Mesendoderm (in vitro differentiated cells): ENCODE measurements at regions not wholly inside any gene's neighbourhood (a gene's known extent, or its start where the extent isn't known, plus 50 kb on each side); places are given as distances from the start of the nearest gene placed in this dataset.

ENCODE experiments used
- DNase-seq: peaks from one replicate; pipeline ENCODE4 v3.0.0; 2013
- H2AK5ac ChIP-seq: 2 replicates; pipeline ENCODE4 v1.6.1; 2013; ENCODE audit warnings: low read length, inconsistent platforms
- H2BK120ac ChIP-seq: 2 replicates; pipeline ENCODE4 v1.6.1; 2013; ENCODE audit warnings: low read depth, mild to moderate bottlenecking, low read length, moderate library complexity, mixed read lengths
- H2BK15ac ChIP-seq: replicated peaks from 2 replicates; pipeline ENCODE4 v1.6.1; 2013; ENCODE audit warnings: low read depth, mild to moderate bottlenecking, moderate library complexity
- H2BK5ac ChIP-seq: 2 replicates; pipeline ENCODE4 v1.6.1; 2013; ENCODE audit warnings: low read length, inconsistent platforms
- H3K18ac ChIP-seq: 2 replicates; pipeline ENCODE4 v1.6.1; 2013; ENCODE audit warnings: mild to moderate bottlenecking, low read length, mixed read lengths
- H3K23ac ChIP-seq: one replicate; pipeline ENCODE4 v1.6.1; 2013; ENCODE audit warnings: low read length
- H3K27ac ChIP-seq: 2 replicates; pipeline ENCODE4 v1.5.1; 2013; ENCODE audit warnings: low read depth, mild to moderate bottlenecking, inconsistent platforms, low read length, moderate library complexity
- H3K27me3 ChIP-seq: 2 replicates; pipeline ENCODE4 v1.6.1; 2013; ENCODE audit warnings: low read length, control low read depth, mild to moderate bottlenecking, inconsistent platforms; ENCODE audit not compliant: insufficient read depth, poor library complexity
- H3K36me3 ChIP-seq: 2 replicates; pipeline ENCODE4 v1.6.1; 2013; ENCODE audit warnings: low read length, inconsistent platforms; ENCODE audit not compliant: control insufficient read depth, insufficient read depth
- H3K4ac ChIP-seq: one replicate; pipeline ENCODE4 v1.6.1; 2013; ENCODE audit warnings: low read depth, mild to moderate bottlenecking, low read length, moderate library complexity
- H3K4me1 ChIP-seq: 2 replicates; pipeline ENCODE4 v1.6.1; 2013; ENCODE audit warnings: low read depth, low read length, inconsistent platforms; ENCODE audit not compliant: control insufficient read depth
- H3K4me2 ChIP-seq: 2 replicates; pipeline ENCODE4 v1.6.1; 2013; ENCODE audit warnings: low read length
- H3K4me3 ChIP-seq: 2 replicates; pipeline ENCODE4 v1.5.1; 2013; ENCODE audit warnings: mild to moderate bottlenecking, low read length
- H3K56ac ChIP-seq: one replicate; pipeline ENCODE4 v1.6.1; 2013; ENCODE audit warnings: low read length
- H3K79me1 ChIP-seq: 2 replicates; pipeline ENCODE4 v1.6.1; 2013; ENCODE audit warnings: low read length, inconsistent platforms
- H3K79me2 ChIP-seq: 2 replicates; pipeline ENCODE4 v1.6.1; 2013; ENCODE audit warnings: mild to moderate bottlenecking, low read length; ENCODE audit not compliant: control insufficient read depth, insufficient read depth
- H3K9ac ChIP-seq: 2 replicates; pipeline ENCODE4 v1.6.1; 2013; ENCODE audit warnings: low read length, inconsistent platforms
- H4K5ac ChIP-seq: one replicate; pipeline ENCODE4 v1.6.1; 2013; ENCODE audit warnings: low read length
- H4K8ac ChIP-seq: one replicate; pipeline ENCODE4 v1.6.1; 2013; ENCODE audit warnings: low read depth, mild to moderate bottlenecking, control low read depth, low read length, moderate library complexity
- WGBS: extraction: QIAGEN DNeasy Blood & Tissue Kit; methylation state at CpG from one replicate; pipeline ENCODE4 v1.1.7; 2013; ENCODE audit warnings: low lambda C conversion rate, missing lambda C conversion rate; ENCODE audit not compliant: insufficient coverage; ENCODE audit errors: extremely low coverage; 5-methylcytosine and 5-hydroxymethylcytosine counted together

DNA sequence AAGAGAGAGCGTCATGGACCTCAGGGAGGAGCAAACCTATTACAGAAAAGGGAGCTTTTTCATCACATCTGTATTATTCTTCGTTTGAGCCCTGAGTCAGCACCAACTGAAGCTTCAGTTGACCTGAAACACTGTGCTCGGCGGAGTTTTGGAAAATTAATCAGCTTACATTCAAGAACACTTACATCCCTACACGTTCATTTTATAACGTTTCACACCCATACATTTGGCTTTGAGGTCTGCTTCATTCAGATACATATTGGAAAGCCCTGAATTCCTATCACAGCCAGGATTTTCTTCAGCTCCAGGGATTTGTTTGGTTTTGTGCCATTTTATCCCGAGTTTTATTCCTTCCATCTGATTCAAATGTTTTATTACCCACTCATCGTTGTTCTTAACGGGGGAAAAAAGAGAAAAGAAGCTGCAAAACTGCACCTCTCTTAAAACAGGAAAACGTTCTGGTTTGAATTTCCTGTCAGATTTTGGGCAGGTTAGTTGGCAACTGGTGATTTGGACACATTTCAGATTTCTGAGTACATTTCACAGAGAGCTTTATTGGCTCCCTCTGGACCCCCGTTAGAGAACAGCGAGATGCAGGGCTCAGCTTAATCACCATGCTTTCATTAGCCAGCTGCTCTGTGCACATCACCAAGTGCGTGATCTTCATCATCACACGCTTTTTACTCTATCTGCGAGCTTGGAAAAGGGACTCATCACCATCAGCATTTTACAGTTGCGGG lies 88.8 kb downstream of the CDC42EP3 start:
- Histone ChIP-seq H3K4me3 (no peak overlapping the region), H3K4me2 (no peak overlapping the region), H2AK5ac (no peak overlapping the region), H4K5ac (no peak overlapping the region), H3K79me1 (no peaks in the 10 kb centered on the region), H3K36me3 (no peaks in the 10 kb centered on the region), H3K27me3 (no peaks in the 10 kb centered on the region), H3K79me2 (no peaks in the 10 kb centered on the region), H3K4ac (no peak overlapping the region), H3K18ac (no peak overlapping the region), H2BK5ac (no peak overlapping the region), H3K4me1 (peaks cover 2% of the 10 kb centered on the region), H2BK15ac (no peak overlapping the region), H3K9ac (no peak overlapping the region), H2BK120ac (no peak overlapping the region), H3K56ac (no peak overlapping the region), H4K8ac (no peak overlapping the region), H3K23ac (no peak overlapping the region), H3K27ac (no peak overlapping the region)
- no peak for DNase-seq
- WGBS = no CpG with 5 or more reads among the region's 16 CpGs

- Histone ChIP-seq H2BK120ac (no peak overlapping the region), H3K18ac (no peak overlapping the region), H2AK5ac (no peak overlapping the region), H3K4ac (no peak overlapping the region), H2BK15ac (no peak overlapping the region), H2BK5ac (no peak overlapping the region), H3K56ac (no peak overlapping the region), H3K4me3 (no peak overlapping the region), H3K27me3 (no peaks in the 10 kb centered on the region), H4K5ac (no peak overlapping the region), H4K8ac (no peak overlapping the region), H3K79me1 (no peaks in the 10 kb centered on the region), H3K9ac (no peak overlapping the region), H3K4me1 (peaks cover 2% of the 10 kb centered on the region), H3K4me2 (no peak overlapping the region), H3K36me3 (no peaks in the 10 kb centered on the region), H3K23ac (no peak overlapping the region), H3K79me2 (no peaks in the 10 kb centered on the region), H3K27ac (no peak overlapping the region)
- no peak for DNase-seq
- no CpG with 5 or more reads among the region's 3 CpGs for WGBS
Observed at GRCh38 chr2:37583402-37583801, 88.0 kb downstream of the CDC42EP3 start.

DNA sequence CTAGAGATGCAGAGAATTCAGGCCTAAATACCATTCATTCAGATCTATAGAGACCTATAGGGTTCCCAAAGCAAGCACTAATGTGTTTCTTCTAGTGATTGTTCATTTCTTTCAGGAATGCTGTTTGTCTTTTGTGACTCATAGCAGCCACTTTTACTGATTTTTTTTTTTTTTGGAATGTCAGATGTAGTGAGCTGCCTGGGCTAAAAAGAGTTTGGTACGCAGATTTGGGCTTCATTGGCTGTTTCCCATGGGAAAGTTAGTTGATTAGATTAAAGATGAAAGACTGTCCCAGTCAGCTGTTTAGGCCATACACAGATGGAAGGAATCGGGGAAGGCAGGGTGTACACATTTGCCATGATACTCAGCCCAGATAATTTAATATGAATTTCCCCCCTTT lies 87.6 kb downstream of the CDC42EP3 start:
- Histone ChIP-seq H4K5ac (no peak overlapping the region), H2BK120ac (no peak overlapping the region), H3K18ac (no peak overlapping the region), H3K4me1 (peaks cover 2% of the 10 kb centered on the region), H3K27me3 (no peaks in the 10 kb centered on the region), H3K27ac (no peak overlapping the region), H3K23ac (no peak overlapping the region), H3K4me3 (no peak overlapping the region), H3K4ac (no peak overlapping the region), H2BK15ac (no peak overlapping the region), H3K9ac (no peak overlapping the region), H2AK5ac (no peak overlapping the region), H3K79me1 (no peaks in the 10 kb centered on the region), H3K4me2 (no peak overlapping the region), H4K8ac (no peak overlapping the region), H3K56ac (no peak overlapping the region), H2BK5ac (no peak overlapping the region), H3K79me2 (no peaks in the 10 kb centered on the region), H3K36me3 (no peaks in the 10 kb centered on the region)
- no CpG with 5 or more reads among the region's 2 CpGs for WGBS
- DNase-seq = peak; percentile 27

DNA sequence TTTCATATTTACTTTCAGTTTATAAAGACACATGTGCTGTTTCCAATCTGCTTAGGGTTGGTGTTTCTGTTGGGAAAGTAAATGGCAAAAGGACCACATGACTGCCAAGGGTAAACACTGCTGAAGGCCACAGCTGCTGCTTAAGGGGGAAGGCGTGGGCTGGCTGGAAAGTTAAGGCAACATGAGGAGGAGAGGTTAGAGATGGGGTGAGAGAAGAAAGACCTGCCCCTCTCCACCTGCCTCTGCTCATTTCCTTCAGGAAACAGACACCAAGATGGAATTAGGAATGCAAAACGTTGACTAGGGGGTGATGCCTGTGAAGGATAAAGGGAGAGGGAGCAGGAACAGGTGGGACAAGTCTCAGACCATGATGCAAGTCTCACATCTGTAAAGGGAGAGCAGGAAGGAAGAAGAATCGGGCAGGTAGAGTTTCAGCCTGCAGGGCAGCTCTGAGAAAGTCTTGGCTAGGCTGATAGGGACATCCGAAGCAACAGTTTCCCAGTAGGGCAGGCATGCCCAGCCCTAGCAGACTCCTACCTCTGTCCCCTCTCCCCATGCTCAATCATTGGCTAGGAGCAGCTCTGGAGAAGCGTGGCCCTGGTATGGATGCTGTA lies 86.0 kb downstream of the CDC42EP3 start:
- H3K56ac ChIP-seq = peak overlapping the region; percentile 5
- no peak overlapping the region for H3K9ac ChIP-seq
- H3K27me3 ChIP-seq = no peaks in the 10 kb centered on the region
- H3K23ac ChIP-seq = no peak overlapping the region
- peaks cover 2% of the 10 kb centered on the region for H3K4me1 ChIP-seq
- H3K4me3 ChIP-seq = no peak overlapping the region
- WGBS = no CpG with 5 or more reads among the region's 5 CpGs
- no peak overlapping the region for H3K4ac ChIP-seq
- no peak overlapping the region for H3K27ac ChIP-seq
- H2AK5ac ChIP-seq = no peak overlapping the region
- no peaks in the 10 kb centered on the region for H3K79me1 ChIP-seq
- no peak overlapping the region for H3K4me2 ChIP-seq
- peak; percentile 20 for DNase-seq
- no peak overlapping the region for H4K5ac ChIP-seq
- H4K8ac ChIP-seq = no peak overlapping the region
- no peaks in the 10 kb centered on the region for H3K79me2 ChIP-seq
- H2BK15ac ChIP-seq = no peak overlapping the region
- H2BK120ac ChIP-seq = no peak overlapping the region
- no peak overlapping the region for H2BK5ac ChIP-seq
- no peaks in the 10 kb centered on the region for H3K36me3 ChIP-seq
- H3K18ac ChIP-seq = no peak overlapping the region

- H4K8ac ChIP-seq = no peak overlapping the region
- no peak overlapping the region for H2AK5ac ChIP-seq
- H3K36me3 ChIP-seq = no peaks in the 10 kb centered on the region
- H3K4me1 ChIP-seq = peaks cover 2% of the 10 kb centered on the region
- no peak overlapping the region for H3K4me2 ChIP-seq
- H3K79me2 ChIP-seq = no peaks in the 10 kb centered on the region
- no CpG with 5 or more reads among the region's 7 CpGs for WGBS
- H3K9ac ChIP-seq = no peak overlapping the region
- H3K56ac ChIP-seq = no peak overlapping the region
- H3K18ac ChIP-seq = no peak overlapping the region
- no peak overlapping the region for H3K4me3 ChIP-seq
- no peaks in the 10 kb centered on the region for H3K79me1 ChIP-seq
- H3K27me3 ChIP-seq = no peaks in the 10 kb centered on the region
- H2BK120ac ChIP-seq = no peak overlapping the region
- DNase-seq = no peak
- H2BK15ac ChIP-seq = no peak overlapping the region
- H3K23ac ChIP-seq = peak overlapping the region; percentile 25
- H2BK5ac ChIP-seq = no peak overlapping the region
- H3K4ac ChIP-seq = no peak overlapping the region
- no peak overlapping the region for H3K27ac ChIP-seq
- H4K5ac ChIP-seq = no peak overlapping the region
Observed at GRCh38 chr2:37585982-37586621, 85.3 kb downstream of the CDC42EP3 start.
